HG03457 (cell line): ENCODE measurements at regions not wholly inside any gene's neighbourhood (a gene's known extent, or its start where the extent isn't known, plus 50 kb on each side); places are given as distances from the start of the nearest gene placed in this dataset.
"Not testable (repeated sequence)": the region's sequence is repeated elsewhere in the genome, so short reads cannot be mapped to it uniquely, and the experiment has no call there.

Experiments
- ATAC-seq: cut with Tn5 transposase; IDR thresholded peaks from one replicate; pipeline ENCODE4 v1.9.1; 2021; ENCODE audit warnings: moderate number of reproducible peaks; ENCODE audit not compliant: unreplicated experiment

GRCh38 chr7:91398341-91398740 is 134.1 kb downstream of the FZD1 start:
- no peak for ATAC-seq

- no peak for ATAC-seq
Observed at GRCh38 chr7:91405092-91405788, 141.0 kb downstream of the FZD1 start.

- ATAC-seq: not testable (repeated sequence)
Observed at GRCh38 chr7:91405873-91406272, 141.6 kb downstream of the FZD1 start.

DNA sequence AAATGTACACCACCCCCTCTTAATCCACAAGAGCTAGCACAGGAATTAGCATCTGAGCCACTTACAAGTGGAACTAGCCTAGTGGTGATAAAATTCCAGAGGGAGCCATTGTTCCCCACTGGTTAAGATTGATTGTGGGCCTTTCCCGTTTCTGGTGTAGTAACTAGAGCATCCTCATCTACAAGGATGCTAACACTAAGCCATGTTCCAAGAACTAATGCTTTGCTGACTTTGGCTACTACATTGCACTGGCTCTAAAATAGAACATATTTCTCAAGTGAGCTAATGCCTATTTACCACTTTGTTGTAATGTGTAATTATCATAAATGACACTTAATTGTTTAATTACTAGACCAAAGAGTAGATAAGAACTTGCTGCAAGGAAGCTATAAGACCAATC is 143.7 kb downstream of the FZD1 start:
- ATAC-seq: no peak

- ATAC-seq: no peak
Observed at GRCh38 chr7:91408388-91409154, 144.3 kb downstream of the FZD1 start.

- no peak for ATAC-seq
Observed at GRCh38 chr7:91411060-91411459, 146.8 kb downstream of the FZD1 start.

DNA sequence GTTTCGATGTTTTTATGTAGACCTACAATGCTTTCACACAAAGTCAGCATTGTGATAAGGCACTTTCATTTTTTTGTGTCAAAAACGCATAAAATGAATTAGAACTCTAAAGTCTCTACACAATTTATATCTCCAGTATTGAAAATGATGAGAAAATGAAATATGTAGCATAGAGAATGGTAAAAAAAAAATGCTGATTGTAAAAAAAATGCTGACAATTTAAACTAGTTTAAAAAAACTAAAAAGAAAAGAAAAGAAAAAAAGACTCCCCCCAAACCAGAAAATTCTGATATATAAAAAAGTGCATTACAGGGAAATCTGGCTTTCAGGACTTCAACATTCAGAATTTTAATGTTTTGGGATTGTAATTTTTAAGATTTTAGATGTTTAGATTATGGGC is 148.1 kb downstream of the FZD1 start:
- ATAC-seq: no peak

DNA sequence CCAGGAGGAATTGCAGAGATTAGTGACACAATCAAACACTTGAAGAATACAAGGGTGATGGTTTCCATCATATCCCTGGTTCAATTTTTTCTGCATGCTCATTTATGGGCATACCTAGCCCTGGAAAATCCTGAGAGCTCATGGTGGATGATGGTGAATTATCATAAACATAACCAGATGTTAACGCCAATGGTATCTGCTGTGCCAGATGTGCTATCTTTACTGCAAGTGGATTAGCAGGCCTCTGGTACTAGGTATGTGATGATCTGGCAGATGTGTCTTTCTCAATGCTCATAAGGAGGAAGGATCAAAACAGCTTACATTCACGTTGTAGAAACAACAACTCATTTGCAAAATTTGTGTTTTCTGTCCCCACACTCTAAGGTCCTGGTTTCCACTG is 150.5 kb downstream of the FZD1 start:
- ATAC-seq: no peak

GRCh38 chr7:91416155-91416865 is 152.1 kb downstream of the FZD1 start:
- ATAC-seq: no peak

- ATAC-seq: no peak
Observed at GRCh38 chr7:91420606-91421005, 156.4 kb downstream of the FZD1 start.

DNA sequence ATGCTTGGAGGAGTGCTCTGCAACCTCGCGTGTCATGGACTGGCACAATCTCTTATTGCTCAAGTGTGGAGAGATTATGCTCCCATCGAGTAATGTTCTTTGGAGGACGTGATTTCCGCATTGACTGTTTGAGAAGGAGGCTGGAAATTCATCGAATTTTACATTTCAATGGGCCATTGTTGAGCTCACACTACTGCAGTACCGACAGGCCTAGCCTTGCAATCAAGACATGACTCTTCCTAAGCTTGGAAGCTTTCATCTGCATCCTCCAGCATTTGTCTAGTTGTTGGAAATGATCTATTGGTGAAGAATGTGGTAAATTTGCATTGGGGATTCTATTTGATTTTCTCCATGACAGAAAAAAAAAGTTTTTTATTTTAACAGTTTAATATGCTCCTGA is 156.8 kb downstream of the FZD1 start:
- no peak for ATAC-seq

DNA sequence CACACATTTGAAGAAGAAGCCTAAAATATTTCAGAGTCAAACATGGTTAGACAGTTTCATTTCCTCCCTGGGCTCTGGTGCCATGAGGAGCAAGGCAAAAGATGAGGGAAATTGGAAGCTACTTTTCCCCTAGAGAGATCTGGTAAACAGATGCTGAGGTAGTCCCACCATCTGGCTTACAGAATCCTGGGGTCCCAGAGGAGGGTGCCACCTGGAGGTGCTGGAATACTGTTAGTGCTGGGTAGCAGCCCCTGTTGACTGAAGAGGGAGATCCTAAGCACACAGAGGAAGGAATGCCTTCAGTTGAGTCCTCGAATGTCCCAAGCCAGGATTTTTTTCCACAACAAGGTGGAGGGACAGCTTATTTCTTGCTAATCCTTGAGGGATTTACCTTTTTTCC is 160.1 kb downstream of the FZD1 start:
- no peak for ATAC-seq

DNA sequence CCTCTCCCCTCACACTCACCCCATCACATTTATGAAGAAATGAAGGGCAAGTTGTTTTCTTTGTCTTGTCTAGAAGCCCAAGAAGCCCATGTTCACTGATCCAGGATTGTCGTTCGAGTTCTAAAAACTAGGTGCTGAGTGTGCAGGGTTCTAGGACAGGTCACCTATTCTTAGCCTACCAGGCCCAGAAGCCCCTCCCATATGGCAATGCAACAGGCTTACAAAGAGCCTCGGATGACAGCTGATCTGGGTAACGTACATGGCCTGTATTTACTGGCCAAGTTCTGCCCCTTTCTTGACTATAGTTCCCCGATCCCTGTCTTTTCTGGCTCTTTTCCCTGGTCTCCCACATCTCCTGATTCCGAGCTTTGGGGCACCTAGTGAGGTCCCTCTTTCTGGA is 160.9 kb downstream of the FZD1 start:
- ATAC-seq: no peak

DNA sequence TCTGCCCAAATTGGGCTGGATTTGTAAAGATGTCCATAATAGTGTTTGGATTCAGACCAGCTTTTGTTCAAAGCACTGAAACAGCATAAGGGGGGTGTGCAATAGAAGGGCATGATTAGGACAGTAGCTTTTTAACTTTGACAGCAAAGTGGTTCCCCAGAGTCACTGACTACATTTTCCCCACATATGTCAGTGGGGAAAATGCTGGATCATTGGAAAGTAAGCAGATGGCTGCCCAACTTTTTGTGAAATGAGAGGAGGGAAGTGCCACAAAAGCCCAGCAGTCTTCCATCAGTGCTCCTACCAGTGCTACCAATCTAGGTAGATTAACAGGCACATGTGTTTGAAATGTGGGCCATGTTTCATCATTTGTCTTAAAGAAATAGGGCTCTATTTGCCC is 162.8 kb downstream of the FZD1 start:
- no peak for ATAC-seq

DNA sequence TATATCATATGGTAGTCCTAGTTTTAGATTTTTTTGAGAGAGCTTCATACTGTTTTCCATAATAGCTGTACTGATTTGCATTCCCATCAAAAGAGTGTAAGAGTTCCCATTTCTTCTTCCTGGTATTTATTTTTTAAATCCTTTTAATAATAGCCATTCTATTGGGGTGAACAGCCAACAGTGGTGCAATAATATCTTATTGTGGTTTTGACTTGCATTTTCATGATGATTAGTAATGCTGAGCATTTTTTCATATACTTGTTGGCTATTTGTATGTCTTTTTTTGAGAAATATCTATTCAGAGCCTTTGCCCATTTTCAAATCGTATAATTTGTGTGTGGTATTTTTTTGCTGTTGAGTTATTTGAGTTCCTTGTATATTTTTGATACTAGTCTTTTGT is 167.4 kb downstream of the FZD1 start:
- no peak for ATAC-seq

- no peak for ATAC-seq
Observed at GRCh38 chr7:91434836-91435235, 170.6 kb downstream of the FZD1 start.

DNA sequence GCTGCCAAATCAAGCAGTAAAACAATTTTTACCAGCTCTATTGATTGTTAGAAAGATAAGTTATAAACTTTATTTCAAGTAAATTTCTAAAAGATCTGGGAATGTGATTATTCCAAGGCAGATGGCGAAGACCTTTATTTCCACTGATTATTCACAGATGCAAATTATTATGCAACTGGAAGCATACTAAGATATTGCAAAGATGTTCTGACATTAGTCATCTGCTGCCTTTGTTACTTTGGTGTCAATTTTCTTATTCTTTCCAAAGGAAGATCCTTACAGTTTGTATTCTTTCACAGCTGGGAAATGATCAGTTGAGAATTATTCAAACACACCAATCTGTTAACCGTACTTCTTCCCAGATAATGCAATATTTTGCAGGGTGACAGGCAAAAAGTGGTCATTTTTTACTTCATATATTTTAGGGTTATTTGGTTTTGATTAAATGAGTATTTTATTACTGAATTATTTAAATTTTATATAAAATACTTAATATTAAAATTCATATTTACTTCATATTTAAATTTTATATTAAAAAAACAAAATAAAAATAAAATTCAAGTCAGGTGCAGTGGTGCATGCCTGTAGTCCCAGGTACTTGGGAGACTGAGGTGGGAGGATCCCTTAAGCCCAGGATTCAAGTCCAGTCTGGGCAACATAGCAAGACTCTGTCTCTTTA is 171.3 kb downstream of the FZD1 start:
- no peak for ATAC-seq

DNA sequence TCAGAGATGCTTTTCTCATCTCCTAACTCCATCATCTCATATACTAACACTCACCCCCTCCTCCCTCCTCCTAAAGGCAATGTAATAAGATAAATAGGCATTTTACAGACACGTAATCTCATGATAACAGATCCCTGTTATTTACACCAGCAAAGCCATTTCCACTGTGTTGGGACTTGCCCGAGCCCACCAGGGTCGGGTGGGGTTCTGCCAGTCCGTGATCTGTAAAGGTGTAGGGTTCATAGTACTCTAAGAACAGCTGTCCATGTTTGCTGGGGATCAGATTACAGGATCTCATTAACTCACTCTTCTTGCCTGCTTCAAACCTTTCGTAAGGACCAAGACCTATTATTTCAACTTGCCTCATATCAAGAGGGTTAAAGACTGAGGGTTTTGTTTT is 172.4 kb downstream of the FZD1 start:
- no peak for ATAC-seq

GRCh38 chr7:91440198-91440597 is 176.0 kb downstream of the FZD1 start:
- not testable (repeated sequence) for ATAC-seq

- ATAC-seq: no peak
Observed at GRCh38 chr7:91443862-91444261, 179.6 kb downstream of the FZD1 start.

- no peak for ATAC-seq
Observed at GRCh38 chr7:91446819-91447218, 182.6 kb downstream of the FZD1 start.
